ENCODE measurements at regions not wholly inside any gene's neighbourhood (a gene's known extent, or its start where the extent isn't known, plus 50 kb on each side); places are given as distances from the start of the nearest gene placed in this dataset.

DNA sequence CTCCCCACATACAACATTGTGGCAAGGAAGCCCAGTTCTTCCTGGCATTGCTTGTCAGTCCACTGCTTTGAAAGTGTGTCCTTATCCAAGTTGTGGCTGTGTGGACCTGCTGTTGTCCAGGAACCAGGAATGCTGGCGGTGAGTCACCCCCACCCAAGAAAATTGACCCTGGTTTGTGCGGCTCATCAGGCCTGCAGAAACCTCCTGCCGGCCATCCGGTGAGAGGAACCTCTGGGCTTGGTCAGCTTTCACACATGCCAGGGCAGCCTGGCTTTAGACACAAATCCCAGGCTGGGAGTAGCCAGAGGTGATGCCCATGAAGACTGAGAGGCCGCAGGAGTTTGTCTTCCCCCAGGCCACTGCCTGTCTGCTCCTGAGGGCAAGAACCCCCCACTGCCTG, 223.6 kb downstream of the TTLL2 start:
- no peaks in the 10 kb centered on the region for H3K9me3 ChIP-seq (ENCODE audit: control insufficient read depth, low read length)
- WGBS, 2 experiments (ENCODE audit: insufficient coverage in 2 of 2) = 89 to 94% methylated on average over 4 to 5 of the region's 5 CpGs
- no peak overlapping the region for H3K4me3 ChIP-seq (ENCODE audit: extremely low read depth, insufficient read depth, low read length, poor library complexity, severe bottlenecking)
- no peaks in the 10 kb centered on the region for H3K4me1 ChIP-seq (ENCODE audit: control insufficient read depth, insufficient read depth, low read length, poor library complexity, severe bottlenecking)
- no peak overlapping the region for H3K27ac ChIP-seq (ENCODE audit: low read depth, low read length, severe bottlenecking)
- no peaks in the 10 kb centered on the region for H3K36me3 ChIP-seq (ENCODE audit: control insufficient read depth, insufficient read depth, low read length)

GRCh38 chr6:167549213-167549612, 224.3 kb downstream of the TTLL2 start:
- H3K4me3 ChIP-seq (ENCODE audit: extremely low read depth, insufficient read depth, low read length, poor library complexity, severe bottlenecking) = no peak overlapping the region
- H3K36me3 ChIP-seq (ENCODE audit: control insufficient read depth, insufficient read depth, low read length) = no peaks in the 10 kb centered on the region
- 82 to 95% methylated on average over 5 to 6 of the region's 9 CpGs for WGBS, 2 experiments (ENCODE audit: insufficient coverage in 2 of 2)
- H3K4me1 ChIP-seq (ENCODE audit: control insufficient read depth, insufficient read depth, low read length, poor library complexity, severe bottlenecking) = no peaks in the 10 kb centered on the region
- no peak overlapping the region for H3K27ac ChIP-seq (ENCODE audit: low read depth, low read length, severe bottlenecking)
- no peaks in the 10 kb centered on the region for H3K9me3 ChIP-seq (ENCODE audit: control insufficient read depth, low read length)

GRCh38 chr6:167550941-167551627, 226.2 kb downstream of the TTLL2 start:
- no peaks in the 10 kb centered on the region for H3K4me1 ChIP-seq (ENCODE audit: control insufficient read depth, insufficient read depth, low read length, poor library complexity, severe bottlenecking)
- H3K27ac ChIP-seq (ENCODE audit: low read depth, low read length, severe bottlenecking) = no peak overlapping the region
- no peak overlapping the region for H3K4me3 ChIP-seq (ENCODE audit: extremely low read depth, insufficient read depth, low read length, poor library complexity, severe bottlenecking)
- H3K36me3 ChIP-seq (ENCODE audit: control insufficient read depth, insufficient read depth, low read length) = no peaks in the 10 kb centered on the region
- no peaks in the 10 kb centered on the region for H3K9me3 ChIP-seq (ENCODE audit: control insufficient read depth, low read length)
- WGBS, 2 experiments (ENCODE audit: insufficient coverage in 2 of 2) = 90 to 96% methylated on average over 22 to 26 of the region's 29 CpGs

GRCh38 chr6:167551628-167552257, 226.9 kb downstream of the TTLL2 start:
- no peak overlapping the region for H3K27ac ChIP-seq (ENCODE audit: low read depth, low read length, severe bottlenecking)
- H3K9me3 ChIP-seq (ENCODE audit: control insufficient read depth, low read length) = no peaks in the 10 kb centered on the region
- no peaks in the 10 kb centered on the region for H3K36me3 ChIP-seq (ENCODE audit: control insufficient read depth, insufficient read depth, low read length)
- H3K4me1 ChIP-seq (ENCODE audit: control insufficient read depth, insufficient read depth, low read length, poor library complexity, severe bottlenecking) = no peaks in the 10 kb centered on the region
- no peak overlapping the region for H3K4me3 ChIP-seq (ENCODE audit: extremely low read depth, insufficient read depth, low read length, poor library complexity, severe bottlenecking)
- 92% methylated on average over 16 to 25 of the region's 26 CpGs for WGBS, 2 experiments (ENCODE audit: insufficient coverage in 2 of 2)

- Histone ChIP-seq H3K27ac (ENCODE audit: low read depth, low read length, severe bottlenecking) (no peak overlapping the region), H3K4me3 (ENCODE audit: extremely low read depth, insufficient read depth, low read length, poor library complexity, severe bottlenecking) (no peak overlapping the region), H3K36me3 (ENCODE audit: control insufficient read depth, insufficient read depth, low read length) (no peaks in the 10 kb centered on the region), H3K9me3 (ENCODE audit: control insufficient read depth, low read length) (no peaks in the 10 kb centered on the region), H3K4me1 (ENCODE audit: control insufficient read depth, insufficient read depth, low read length, poor library complexity, severe bottlenecking) (no peaks in the 10 kb centered on the region)
- 87 to 88% methylated on average over 15 of the region's 15 CpGs for WGBS, 2 experiments (ENCODE audit: insufficient coverage in 2 of 2)
Observed at GRCh38 chr6:167552258-167552630, 227.4 kb downstream of the TTLL2 start.

GRCh38 chr6:167552961-167553735, 228.3 kb downstream of the TTLL2 start:
- Histone ChIP-seq H3K4me1 (ENCODE audit: control insufficient read depth, insufficient read depth, low read length, poor library complexity, severe bottlenecking) (no peaks in the 10 kb centered on the region), H3K9me3 (ENCODE audit: control insufficient read depth, low read length) (no peaks in the 10 kb centered on the region), H3K4me3 (ENCODE audit: extremely low read depth, insufficient read depth, low read length, poor library complexity, severe bottlenecking) (no peak overlapping the region), H3K27ac (ENCODE audit: low read depth, low read length, severe bottlenecking) (no peak overlapping the region), H3K36me3 (ENCODE audit: control insufficient read depth, insufficient read depth, low read length) (no peaks in the 10 kb centered on the region)
- 83 to 88% methylated on average over 14 to 18 of the region's 19 CpGs for WGBS, 2 experiments (ENCODE audit: insufficient coverage in 2 of 2)

DNA sequence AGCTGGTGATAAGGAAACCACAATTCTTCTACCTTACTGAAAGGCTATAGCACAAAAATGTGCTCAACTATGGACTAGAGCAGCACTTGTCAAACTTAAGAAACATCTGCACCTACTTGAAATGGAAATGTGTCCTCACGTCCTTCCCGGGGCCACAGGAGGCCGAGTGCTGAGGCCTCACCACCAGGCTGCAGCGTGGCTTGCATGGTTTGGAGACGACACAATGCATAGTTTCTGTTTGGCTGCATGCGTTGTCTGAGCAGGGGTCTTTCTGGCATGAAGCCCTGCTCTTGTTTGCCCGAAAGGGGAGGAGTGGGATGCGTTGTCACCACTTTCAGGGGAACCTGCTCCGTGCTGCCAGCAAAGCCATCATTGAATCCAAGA, 228.8 kb downstream of the TTLL2 start:
- Histone ChIP-seq H3K4me1 (ENCODE audit: control insufficient read depth, insufficient read depth, low read length, poor library complexity, severe bottlenecking) (peaks cover 3% of the 10 kb centered on the region), H3K9me3 (ENCODE audit: control insufficient read depth, low read length) (no peaks in the 10 kb centered on the region), H3K36me3 (ENCODE audit: control insufficient read depth, insufficient read depth, low read length) (no peaks in the 10 kb centered on the region), H3K4me3 (ENCODE audit: extremely low read depth, insufficient read depth, low read length, poor library complexity, severe bottlenecking) (no peak overlapping the region), H3K27ac (ENCODE audit: low read depth, low read length, severe bottlenecking) (no peak overlapping the region)
- WGBS, 2 experiments (ENCODE audit: insufficient coverage in 2 of 2) = 89 to 92% methylated on average over 7 to 8 of the region's 9 CpGs

GRCh38 chr6:167554854-167555253, 230.0 kb downstream of the TTLL2 start:
- Histone ChIP-seq H3K9me3 (ENCODE audit: control insufficient read depth, low read length) (no peaks in the 10 kb centered on the region), H3K4me1 (ENCODE audit: control insufficient read depth, insufficient read depth, low read length, poor library complexity, severe bottlenecking) (peaks cover 9% of the 10 kb centered on the region), H3K36me3 (ENCODE audit: control insufficient read depth, insufficient read depth, low read length) (no peaks in the 10 kb centered on the region), H3K4me3 (ENCODE audit: extremely low read depth, insufficient read depth, low read length, poor library complexity, severe bottlenecking) (no peak overlapping the region), H3K27ac (ENCODE audit: low read depth, low read length, severe bottlenecking) (no peak overlapping the region)
- 96 to 98% methylated on average over 10 to 11 of the region's 11 CpGs for WGBS, 2 experiments (ENCODE audit: insufficient coverage in 2 of 2)

DNA sequence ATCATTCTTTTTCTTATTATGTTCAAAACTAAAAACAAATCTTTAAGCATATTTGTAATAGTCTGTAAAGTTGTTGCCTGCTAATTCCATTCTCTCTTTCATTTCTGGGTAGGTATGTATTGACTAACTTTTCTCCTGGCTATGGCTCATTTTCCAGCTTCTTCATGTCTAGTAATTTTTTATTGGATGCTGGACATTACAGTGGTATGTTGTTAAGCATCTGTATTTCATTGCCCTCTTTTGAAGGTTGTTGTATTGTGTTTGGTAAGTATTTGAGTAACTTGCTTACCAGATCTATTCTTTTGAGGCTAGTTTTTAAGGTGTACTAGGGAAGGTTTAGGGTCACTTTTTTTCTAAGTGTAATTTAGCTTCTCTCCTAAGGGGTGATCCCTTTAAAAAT, 230.9 kb downstream of the TTLL2 start:
- H3K27ac ChIP-seq (ENCODE audit: low read depth, low read length, severe bottlenecking) = no peak overlapping the region

GRCh38 chr6:167557675-167558074, 232.8 kb downstream of the TTLL2 start:
- WGBS, 2 experiments (ENCODE audit: insufficient coverage in 2 of 2) = 93% methylated on average over 2 to 3 of the region's 5 CpGs
- H3K27ac ChIP-seq (ENCODE audit: low read depth, low read length, severe bottlenecking) = no peak overlapping the region

More for the DNA sequence above, 230.9 kb downstream of the TTLL2 start:
- no peaks in the 10 kb centered on the region for H3K36me3 ChIP-seq (ENCODE audit: control insufficient read depth, insufficient read depth, low read length)
- no peaks in the 10 kb centered on the region for H3K9me3 ChIP-seq (ENCODE audit: control insufficient read depth, low read length)
- H3K4me1 ChIP-seq (ENCODE audit: control insufficient read depth, insufficient read depth, low read length, poor library complexity, severe bottlenecking) = peaks cover 11% of the 10 kb centered on the region
- no peak overlapping the region for H3K4me3 ChIP-seq (ENCODE audit: extremely low read depth, insufficient read depth, low read length, poor library complexity, severe bottlenecking)

More at GRCh38 chr6:167557675-167558074, 232.8 kb downstream of the TTLL2 start:
- H3K4me3 ChIP-seq (ENCODE audit: extremely low read depth, insufficient read depth, low read length, poor library complexity, severe bottlenecking) = no peak overlapping the region
- H3K36me3 ChIP-seq (ENCODE audit: control insufficient read depth, insufficient read depth, low read length) = no peaks in the 10 kb centered on the region
- H3K4me1 ChIP-seq (ENCODE audit: control insufficient read depth, insufficient read depth, low read length, poor library complexity, severe bottlenecking) = peaks cover 11% of the 10 kb centered on the region
- H3K9me3 ChIP-seq (ENCODE audit: control insufficient read depth, low read length) = no peaks in the 10 kb centered on the region

Measured in mesodermal cell (in vitro differentiated cells).